ENCODE measurements at regions not wholly inside any gene's neighbourhood (a gene's known extent, or its start where the extent isn't known, plus 50 kb on each side); places are given as distances from the start of the nearest gene placed in this dataset.
"Not testable (repeated sequence)": the region's sequence is repeated elsewhere in the genome, so short reads cannot be mapped to it uniquely, and the experiment has no call there.

GRCh38 chr9:25418974-25419373, 259.3 kb downstream of the TUSC1 start:
- H3K27me3 Mint-ChIP-seq, result no peaks in the 10 kb centered on the region
- ATAC-seq (replicated peaks), result no peak
- peaks cover 30% of the 10 kb centered on the region for H3K9me3 Mint-ChIP-seq
- H3K4me3 Mint-ChIP-seq, result no peak overlapping the region
- H3K27ac Mint-ChIP-seq, result no peak overlapping the region
- no peaks in the 10 kb centered on the region for H3K4me1 Mint-ChIP-seq
- no peaks in the 10 kb centered on the region for H3K36me3 Mint-ChIP-seq (ENCODE audit: low read depth)

GRCh38 chr9:25415718-25416117, 262.5 kb downstream of the TUSC1 start:
- Mint-ChIP-seq H3K4me3 (no peak overlapping the region), H3K27me3 (no peaks in the 10 kb centered on the region), H3K36me3 (ENCODE audit: low read depth) (no peaks in the 10 kb centered on the region), H3K9me3 (peaks cover 28% of the 10 kb centered on the region), H3K27ac (no peak overlapping the region), H3K4me1 (no peaks in the 10 kb centered on the region)
- no peak for ATAC-seq (replicated peaks)

GRCh38 chr9:25412646-25413045, 265.6 kb downstream of the TUSC1 start:
- Mint-ChIP-seq H3K4me3 (no peak overlapping the region), H3K27ac (no peak overlapping the region), H3K36me3 (ENCODE audit: low read depth) (no peaks in the 10 kb centered on the region), H3K4me1 (no peaks in the 10 kb centered on the region), H3K9me3 (peaks cover 14% of the 10 kb centered on the region), H3K27me3 (no peaks in the 10 kb centered on the region)
- ATAC-seq (replicated peaks), result no peak

GRCh38 chr9:25397746-25398145, 280.5 kb downstream of the TUSC1 start:
- Mint-ChIP-seq H3K4me3 (no peak overlapping the region), H3K36me3 (ENCODE audit: low read depth) (no peaks in the 10 kb centered on the region), H3K4me1 (no peaks in the 10 kb centered on the region), H3K9me3 (peaks cover 26% of the 10 kb centered on the region), H3K27ac (no peak overlapping the region), H3K27me3 (no peaks in the 10 kb centered on the region)
- no peak for ATAC-seq (replicated peaks)

- Mint-ChIP-seq H3K4me1 (no peaks in the 10 kb centered on the region), H3K27ac (no peak overlapping the region), H3K4me3 (no peak overlapping the region), H3K9me3 (peaks cover 28% of the 10 kb centered on the region), H3K27me3 (no peaks in the 10 kb centered on the region), H3K36me3 (ENCODE audit: low read depth) (no peaks in the 10 kb centered on the region)
- no peak for ATAC-seq (replicated peaks)
These were observed 281.4 kb downstream of the TUSC1 start for GRCh38 chr9:25396828-25397227.

GRCh38 chr9:25381141-25381540, 297.1 kb downstream of the TUSC1 start:
- H3K36me3 Mint-ChIP-seq (ENCODE audit: low read depth), result no peaks in the 10 kb centered on the region
- peaks cover 21% of the 10 kb centered on the region for H3K9me3 Mint-ChIP-seq
- no peaks in the 10 kb centered on the region for H3K4me1 Mint-ChIP-seq
- no peak overlapping the region for H3K27ac Mint-ChIP-seq
- no peaks in the 10 kb centered on the region for H3K27me3 Mint-ChIP-seq
- no peak for ATAC-seq (replicated peaks)
- no peak overlapping the region for H3K4me3 Mint-ChIP-seq

GRCh38 chr9:25377039-25377438, 301.2 kb downstream of the TUSC1 start:
- Mint-ChIP-seq H3K36me3 (ENCODE audit: low read depth) (no peaks in the 10 kb centered on the region), H3K4me1 (no peaks in the 10 kb centered on the region), H3K9me3 (peaks cover 13% of the 10 kb centered on the region), H3K4me3 (no peak overlapping the region), H3K27me3 (no peaks in the 10 kb centered on the region), H3K27ac (no peak overlapping the region)
- ATAC-seq (replicated peaks), result no peak

GRCh38 chr9:25374281-25374680, 304.0 kb downstream of the TUSC1 start:
- H3K4me3 Mint-ChIP-seq, result no peak overlapping the region
- H3K9me3 Mint-ChIP-seq, result peaks cover 13% of the 10 kb centered on the region
- no peaks in the 10 kb centered on the region for H3K4me1 Mint-ChIP-seq
- no peaks in the 10 kb centered on the region for H3K27me3 Mint-ChIP-seq
- no peak for ATAC-seq (replicated peaks)
- no peaks in the 10 kb centered on the region for H3K36me3 Mint-ChIP-seq (ENCODE audit: low read depth)
- H3K27ac Mint-ChIP-seq, result no peak overlapping the region

- Mint-ChIP-seq H3K27me3 (no peaks in the 10 kb centered on the region), H3K27ac (no peak overlapping the region), H3K4me1 (no peaks in the 10 kb centered on the region), H3K4me3 (no peak overlapping the region), H3K9me3 (peaks cover 12% of the 10 kb centered on the region), H3K36me3 (ENCODE audit: low read depth) (no peaks in the 10 kb centered on the region)
- no peak for ATAC-seq (replicated peaks)
These were observed 311.3 kb downstream of the TUSC1 start for GRCh38 chr9:25366906-25367305.

GRCh38 chr9:25353783-25354182, 324.5 kb downstream of the TUSC1 start:
- peaks cover 14% of the 10 kb centered on the region for H3K9me3 Mint-ChIP-seq
- ATAC-seq (replicated peaks), result no peak
- H3K27ac Mint-ChIP-seq, result no peak overlapping the region
- no peaks in the 10 kb centered on the region for H3K27me3 Mint-ChIP-seq
- no peak overlapping the region for H3K4me3 Mint-ChIP-seq
- no peaks in the 10 kb centered on the region for H3K4me1 Mint-ChIP-seq
- no peaks in the 10 kb centered on the region for H3K36me3 Mint-ChIP-seq (ENCODE audit: low read depth)

- ATAC-seq (replicated peaks), result no peak
- no peaks in the 10 kb centered on the region for H3K36me3 Mint-ChIP-seq (ENCODE audit: low read depth)
- no peak overlapping the region for H3K4me3 Mint-ChIP-seq
- no peaks in the 10 kb centered on the region for H3K27me3 Mint-ChIP-seq
- no peaks in the 10 kb centered on the region for H3K4me1 Mint-ChIP-seq
- H3K9me3 Mint-ChIP-seq, result peaks cover 6% of the 10 kb centered on the region
- H3K27ac Mint-ChIP-seq, result no peak overlapping the region
These were observed 328.2 kb downstream of the TUSC1 start for GRCh38 chr9:25350011-25350410.

GRCh38 chr9:25322142-25322541, 356.1 kb downstream of the TUSC1 start:
- Mint-ChIP-seq H3K4me3 (no peak overlapping the region), H3K4me1 (no peaks in the 10 kb centered on the region), H3K27ac (no peak overlapping the region), H3K9me3 (peaks cover 11% of the 10 kb centered on the region), H3K36me3 (ENCODE audit: low read depth) (no peaks in the 10 kb centered on the region), H3K27me3 (no peaks in the 10 kb centered on the region)
- ATAC-seq (replicated peaks), result no peak

- no peak overlapping the region for H3K4me3 Mint-ChIP-seq
- H3K36me3 Mint-ChIP-seq (ENCODE audit: low read depth), result no peaks in the 10 kb centered on the region
- no peak overlapping the region for H3K27ac Mint-ChIP-seq
- peaks cover 15% of the 10 kb centered on the region for H3K9me3 Mint-ChIP-seq
- no peaks in the 10 kb centered on the region for H3K4me1 Mint-ChIP-seq
- no peaks in the 10 kb centered on the region for H3K27me3 Mint-ChIP-seq
- no peak for ATAC-seq (replicated peaks)
These were observed 367.3 kb downstream of the TUSC1 start for GRCh38 chr9:25310961-25311360.

GRCh38 chr9:25308549-25308948, 369.7 kb downstream of the TUSC1 start:
- H3K9me3 Mint-ChIP-seq, result peaks cover 15% of the 10 kb centered on the region
- no peaks in the 10 kb centered on the region for H3K4me1 Mint-ChIP-seq
- no peak for ATAC-seq (replicated peaks)
- no peaks in the 10 kb centered on the region for H3K27me3 Mint-ChIP-seq
- no peak overlapping the region for H3K27ac Mint-ChIP-seq
- no peak overlapping the region for H3K4me3 Mint-ChIP-seq
- H3K36me3 Mint-ChIP-seq (ENCODE audit: low read depth), result no peaks in the 10 kb centered on the region

GRCh38 chr9:25302601-25303000, 375.6 kb downstream of the TUSC1 start:
- no peaks in the 10 kb centered on the region for H3K36me3 Mint-ChIP-seq (ENCODE audit: low read depth)
- H3K4me3 Mint-ChIP-seq, result no peak overlapping the region
- no peak for ATAC-seq (replicated peaks)
- H3K27me3 Mint-ChIP-seq, result no peaks in the 10 kb centered on the region
- H3K9me3 Mint-ChIP-seq, result peaks cover 11% of the 10 kb centered on the region
- no peak overlapping the region for H3K27ac Mint-ChIP-seq
- H3K4me1 Mint-ChIP-seq, result no peaks in the 10 kb centered on the region

- H3K4me1 Mint-ChIP-seq; ATAC-seq (replicated peaks); H3K4me3 Mint-ChIP-seq; H3K36me3 Mint-ChIP-seq (ENCODE audit: low read depth); H3K9me3 Mint-ChIP-seq; H3K27me3 Mint-ChIP-seq; H3K27ac Mint-ChIP-seq: not testable (repeated sequence)
These were observed 390.0 kb downstream of the TUSC1 start for GRCh38 chr9:25288195-25288594.

Data from activated T-helper 17 cell treated with anti-CD3 and anti-CD28 coated beads, Interleukin-2, amount 50 U/mL, for 72 hours (primary cell).